ENCODE measurements at regions not wholly inside any gene's neighbourhood (a gene's known extent, or its start where the extent isn't known, plus 50 kb on each side); places are given as distances from the start of the nearest gene placed in this dataset.

DNA sequence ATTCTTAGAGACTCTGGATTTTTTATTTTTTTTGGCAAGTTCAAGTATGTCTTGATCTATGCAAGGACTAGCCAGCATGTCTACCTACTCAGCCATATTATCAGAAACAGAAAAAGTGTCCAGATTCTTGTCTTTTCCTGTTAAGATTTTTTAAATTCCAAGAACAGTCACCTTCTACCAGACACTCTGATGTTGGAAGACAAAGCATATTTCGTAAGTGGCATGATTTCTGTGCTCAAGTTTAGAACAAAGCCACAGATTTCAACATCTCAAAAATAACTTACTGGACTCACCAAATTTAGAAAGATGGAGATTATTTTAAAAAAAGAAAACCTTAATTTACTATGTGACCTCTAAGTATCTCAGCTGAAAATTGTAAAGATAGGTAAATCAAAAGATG lies 61.9 kb downstream of the GOLGA6L7 start:
- TF ChIP-seq, protein P1, sequence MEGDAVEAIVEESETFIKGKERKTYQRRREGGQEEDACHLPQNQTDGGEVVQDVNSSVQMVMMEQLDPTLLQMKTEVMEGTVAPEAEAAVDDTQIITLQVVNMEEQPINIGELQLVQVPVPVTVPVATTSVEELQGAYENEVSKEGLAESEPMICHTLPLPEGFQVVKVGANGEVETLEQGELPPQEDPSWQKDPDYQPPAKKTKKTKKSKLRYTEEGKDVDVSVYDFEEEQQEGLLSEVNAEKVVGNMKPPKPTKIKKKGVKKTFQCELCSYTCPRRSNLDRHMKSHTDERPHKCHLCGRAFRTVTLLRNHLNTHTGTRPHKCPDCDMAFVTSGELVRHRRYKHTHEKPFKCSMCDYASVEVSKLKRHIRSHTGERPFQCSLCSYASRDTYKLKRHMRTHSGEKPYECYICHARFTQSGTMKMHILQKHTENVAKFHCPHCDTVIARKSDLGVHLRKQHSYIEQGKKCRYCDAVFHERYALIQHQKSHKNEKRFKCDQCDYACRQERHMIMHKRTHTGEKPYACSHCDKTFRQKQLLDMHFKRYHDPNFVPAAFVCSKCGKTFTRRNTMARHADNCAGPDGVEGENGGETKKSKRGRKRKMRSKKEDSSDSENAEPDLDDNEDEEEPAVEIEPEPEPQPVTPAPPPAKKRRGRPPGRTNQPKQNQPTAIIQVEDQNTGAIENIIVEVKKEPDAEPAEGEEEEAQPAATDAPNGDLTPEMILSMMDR (IDR thresholded peaks at IDR 0.05), result no peak
- no peak for TF ChIP-seq POLR2A (IDR thresholded peaks at IDR 0.05)

Measured in testis (tissue), 2 donors.